Right atrium auricular region (tissue), 2 donors: ENCODE measurements at regions not wholly inside any gene's neighbourhood (a gene's known extent, or its start where the extent isn't known, plus 50 kb on each side); places are given as distances from the start of the nearest gene placed in this dataset.

Source experiments
- DNase-seq: peaks from one replicate; pipeline ENCODE4 v3.0.0-alpha.2; 2019; ENCODE audit warnings: low spot score
- H3K27ac ChIP-seq, 2 donors: fragments of 200-600 bp; sonication (generic); 1 replicate in 1 of 2; 2 replicates in 1 of 2; pipeline ENCODE4 v1.5.1; 2016 to 2019
- H3K27me3 ChIP-seq, 2 donors: fragments of 200-600 bp; sonication (generic); one replicate each; pipeline versions ENCODE4 v1.5.1 to v1.6.0; 2017 to 2019
- H3K36me3 ChIP-seq: fragments of 200-600 bp; sonication (generic); one replicate; pipeline ENCODE4 v1.5.1; 2016
- H3K4me1 ChIP-seq, 2 donors: fragments of 200-600 bp; sonication (generic); one replicate each; pipeline versions ENCODE4 v1.5.1 to v1.6.0; 2017 to 2019
- H3K4me3 ChIP-seq, 2 donors: fragments of 200-600 bp; sonication (generic); 1 replicate in 1 of 2; 2 replicates in 1 of 2; pipeline ENCODE4 v1.5.1; 2017 to 2019; ENCODE audit warnings: mild to moderate bottlenecking in 1 of 2, moderate library complexity in 1 of 2
- H3K9me3 ChIP-seq, 2 donors: fragments of 200-600 bp; sonication (generic); one replicate each; pipeline ENCODE4 v1.5.1; 2019
- TF ChIP-seq, protein P1 (sequence below), 2 donors: fragments of 200-600 bp; sonication (generic); IDR thresholded peaks; one replicate each; pipeline ENCODE4 v1.5.1; 2019; ENCODE audit warnings: antibody characterized with exemption in 2 of 2

DNA sequence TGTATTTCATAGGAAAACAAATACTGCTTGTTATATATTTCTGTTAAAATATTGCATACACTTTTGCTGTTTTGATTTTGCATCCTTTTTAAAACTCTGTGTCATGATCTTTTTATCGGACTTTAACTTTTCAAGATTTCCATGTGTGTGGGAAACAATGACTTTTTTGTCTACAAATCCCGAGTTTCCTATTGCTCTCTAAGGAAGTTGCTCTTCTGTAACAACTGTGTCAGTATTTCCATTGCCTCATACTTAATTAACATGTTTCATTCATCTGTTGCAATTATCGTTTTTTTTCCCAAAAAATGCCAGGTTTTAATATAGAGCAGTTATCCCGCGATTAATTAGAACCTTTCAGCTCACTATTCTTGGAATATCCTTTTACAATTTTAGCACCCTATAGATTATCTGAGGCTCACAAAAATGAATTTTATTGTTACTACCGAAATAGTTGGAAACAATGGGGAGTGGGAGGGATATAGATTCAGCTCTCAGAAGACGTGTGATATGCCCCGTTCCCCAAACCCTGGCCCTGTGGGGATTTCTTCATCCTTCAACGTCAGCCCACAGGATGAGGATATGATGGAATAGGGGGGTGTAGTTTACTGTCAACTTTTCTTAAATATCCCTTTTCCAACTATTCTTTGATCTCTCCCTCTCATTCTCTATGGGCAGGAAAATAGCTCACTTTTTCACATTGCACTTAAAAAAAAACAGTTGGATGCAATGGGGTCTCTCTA lies 297.6 kb upstream of the IGFBP3 start:
- DNase-seq: no peak
- TF ChIP-seq, protein P1, sequence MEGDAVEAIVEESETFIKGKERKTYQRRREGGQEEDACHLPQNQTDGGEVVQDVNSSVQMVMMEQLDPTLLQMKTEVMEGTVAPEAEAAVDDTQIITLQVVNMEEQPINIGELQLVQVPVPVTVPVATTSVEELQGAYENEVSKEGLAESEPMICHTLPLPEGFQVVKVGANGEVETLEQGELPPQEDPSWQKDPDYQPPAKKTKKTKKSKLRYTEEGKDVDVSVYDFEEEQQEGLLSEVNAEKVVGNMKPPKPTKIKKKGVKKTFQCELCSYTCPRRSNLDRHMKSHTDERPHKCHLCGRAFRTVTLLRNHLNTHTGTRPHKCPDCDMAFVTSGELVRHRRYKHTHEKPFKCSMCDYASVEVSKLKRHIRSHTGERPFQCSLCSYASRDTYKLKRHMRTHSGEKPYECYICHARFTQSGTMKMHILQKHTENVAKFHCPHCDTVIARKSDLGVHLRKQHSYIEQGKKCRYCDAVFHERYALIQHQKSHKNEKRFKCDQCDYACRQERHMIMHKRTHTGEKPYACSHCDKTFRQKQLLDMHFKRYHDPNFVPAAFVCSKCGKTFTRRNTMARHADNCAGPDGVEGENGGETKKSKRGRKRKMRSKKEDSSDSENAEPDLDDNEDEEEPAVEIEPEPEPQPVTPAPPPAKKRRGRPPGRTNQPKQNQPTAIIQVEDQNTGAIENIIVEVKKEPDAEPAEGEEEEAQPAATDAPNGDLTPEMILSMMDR (IDR thresholded peaks at IDR 0.05): no peak
- H3K4me3 ChIP-seq: no peak overlapping the region
- no peak overlapping the region for H3K27ac ChIP-seq
- H3K36me3 ChIP-seq: no peaks in the 10 kb centered on the region
- peaks cover 0 to 8% of the 10 kb centered on the region in 2 donors for H3K4me1 ChIP-seq
- no peaks in the 10 kb centered on the region for H3K9me3 ChIP-seq
- H3K27me3 ChIP-seq: no peaks in the 10 kb centered on the region

DNA sequence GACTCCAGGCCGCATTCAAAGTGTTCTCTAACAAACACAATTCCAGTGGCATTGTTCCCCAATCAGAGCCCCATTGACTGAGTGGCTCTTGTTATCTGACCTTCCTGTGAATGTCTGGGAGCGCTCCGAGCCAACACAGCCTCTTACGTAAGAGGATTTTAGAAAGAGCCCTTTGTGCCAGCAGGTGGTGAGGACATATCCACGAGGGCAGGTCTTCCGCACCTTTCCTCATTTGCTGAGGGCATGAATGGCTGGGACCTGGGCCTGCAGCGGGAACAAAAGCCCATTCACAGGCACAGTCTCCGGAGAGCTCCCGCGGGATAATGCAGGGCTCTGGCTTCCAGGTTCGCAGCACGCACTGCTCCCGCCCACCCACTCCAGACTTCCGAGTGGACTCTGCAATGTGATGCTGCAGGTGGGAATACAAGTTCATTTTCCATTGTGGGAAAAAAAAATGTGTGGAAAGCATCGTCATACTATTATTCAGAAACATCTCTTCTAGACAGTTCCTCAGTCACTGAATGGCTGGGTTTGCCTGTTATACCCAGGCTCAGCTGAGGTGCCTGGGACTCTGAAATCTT lies 295.0 kb upstream of the IGFBP3 start:
- TF ChIP-seq, protein P1 (IDR thresholded peaks at IDR 0.05): no peak
- Histone ChIP-seq H3K27ac (no peak overlapping the region), H3K36me3 (no peaks in the 10 kb centered on the region), H3K9me3 (no peaks in the 10 kb centered on the region), H3K27me3 (no peaks in the 10 kb centered on the region), H3K4me3 (no peak overlapping the region), H3K4me1 (peaks cover 0 to 8% of the 10 kb centered on the region in 2 donors)
- no peak for DNase-seq

DNA sequence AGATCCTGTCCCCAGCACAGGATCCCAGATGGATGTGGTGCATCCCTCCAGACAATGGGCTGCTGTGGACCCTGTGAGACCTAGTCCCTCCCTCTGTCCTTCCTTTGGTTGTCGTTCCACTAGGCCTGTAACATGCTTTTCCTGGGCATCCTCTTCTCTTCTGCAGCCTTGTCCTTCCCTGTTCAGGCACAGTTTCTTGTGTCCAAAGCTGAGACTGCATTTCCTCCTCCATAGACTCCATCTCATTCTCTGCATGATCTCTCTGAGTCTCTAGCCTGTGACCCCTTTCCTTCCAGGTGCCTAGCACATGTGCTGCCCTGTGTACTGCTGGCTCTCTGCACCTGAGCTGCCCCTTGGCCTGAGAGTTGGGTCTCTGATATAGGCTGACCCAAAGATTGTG lies 293.5 kb upstream of the IGFBP3 start:
- Histone ChIP-seq H3K27me3 (no peaks in the 10 kb centered on the region), H3K9me3 (no peaks in the 10 kb centered on the region), H3K4me3 (no peak overlapping the region), H3K27ac (no peak overlapping the region), H3K36me3 (no peaks in the 10 kb centered on the region), H3K4me1 (peaks cover 0 to 8% of the 10 kb centered on the region in 2 donors)
- TF ChIP-seq, protein P1 (IDR thresholded peaks at IDR 0.05): no peak
- DNase-seq: no peak

DNA sequence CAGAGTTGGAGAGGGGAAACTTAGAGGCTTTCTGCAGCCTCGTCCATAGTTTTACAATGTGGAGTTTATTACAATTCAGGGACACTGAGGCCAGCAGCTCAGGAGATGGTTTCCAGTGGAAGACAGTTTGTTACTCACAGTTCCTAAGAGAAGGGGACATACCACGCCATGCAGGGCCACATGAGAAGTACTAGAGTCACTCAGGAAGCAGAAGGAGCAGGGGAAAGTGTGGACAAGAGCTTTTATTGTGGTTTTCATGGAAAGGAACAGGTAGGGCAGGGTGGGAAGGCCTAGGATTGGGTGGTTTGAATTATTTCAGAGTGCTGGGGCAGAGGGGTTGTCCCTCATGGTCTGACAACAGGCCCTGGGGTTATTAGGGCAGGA lies 292.1 kb upstream of the IGFBP3 start:
- TF ChIP-seq, protein P1 (IDR thresholded peaks at IDR 0.05): no peak
- H3K27ac ChIP-seq: no peak overlapping the region
- no peaks in the 10 kb centered on the region for H3K27me3 ChIP-seq
- H3K4me3 ChIP-seq: no peak overlapping the region
- peaks cover 0 to 8% of the 10 kb centered on the region in 2 donors for H3K4me1 ChIP-seq
- DNase-seq: no peak
- H3K36me3 ChIP-seq: no peaks in the 10 kb centered on the region
- H3K9me3 ChIP-seq: no peaks in the 10 kb centered on the region

DNA sequence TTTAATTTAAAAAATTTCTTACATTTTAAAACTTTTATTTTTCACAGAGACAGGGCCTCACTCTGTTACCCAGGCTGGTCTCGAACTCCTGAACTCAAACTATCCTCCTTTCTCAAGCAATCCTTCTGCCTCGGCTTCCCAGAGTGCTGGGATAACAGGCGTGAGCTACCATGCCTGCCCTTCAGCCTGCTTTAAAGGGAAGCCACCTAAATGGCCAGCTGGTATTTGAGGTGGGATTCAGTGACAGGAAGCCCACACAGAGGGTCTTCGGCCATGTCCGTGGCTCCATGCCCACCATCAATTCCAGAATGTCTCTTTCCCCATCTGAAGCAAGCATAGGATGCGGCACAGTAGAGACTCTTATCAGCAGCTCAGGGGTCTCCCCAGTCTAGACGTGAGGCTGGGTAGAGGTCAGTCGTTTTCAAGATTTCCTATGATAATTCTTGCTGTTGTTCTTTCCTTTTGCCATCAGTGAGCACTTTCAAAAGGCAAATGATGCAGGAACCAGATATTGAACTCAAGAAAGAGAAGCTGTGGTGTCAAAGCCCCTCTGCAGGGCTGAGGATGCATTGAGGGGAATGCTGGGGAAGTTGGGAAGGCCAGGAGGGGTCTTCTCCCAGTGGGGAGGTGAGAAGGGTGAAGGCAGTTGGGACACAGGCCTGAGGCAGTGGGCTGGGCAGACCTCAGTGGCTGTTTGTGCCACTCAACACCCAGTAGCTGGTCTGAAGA lies 291.5 kb upstream of the IGFBP3 start:
- H3K4me1 ChIP-seq: peaks cover 0 to 8% of the 10 kb centered on the region in 2 donors
- H3K27ac ChIP-seq: no peak overlapping the region
- no peak for DNase-seq
- no peaks in the 10 kb centered on the region for H3K9me3 ChIP-seq
- TF ChIP-seq, protein P1 (IDR thresholded peaks at IDR 0.05): no peak
- H3K4me3 ChIP-seq: no peak overlapping the region
- no peaks in the 10 kb centered on the region for H3K27me3 ChIP-seq
- no peaks in the 10 kb centered on the region for H3K36me3 ChIP-seq
